T-helper 9 cell (primary cell): ENCODE measurements at regions not wholly inside any gene's neighbourhood (a gene's known extent, or its start where the extent isn't known, plus 50 kb on each side); places are given as distances from the start of the nearest gene placed in this dataset.
"Not testable (repeated sequence)": the region's sequence is repeated elsewhere in the genome, so short reads cannot be mapped to it uniquely, and the experiment has no call there.

Experiments
- DNase-seq: peaks from one replicate; pipeline ENCODE4 v3.0.0-alpha.2; 2020

DNA sequence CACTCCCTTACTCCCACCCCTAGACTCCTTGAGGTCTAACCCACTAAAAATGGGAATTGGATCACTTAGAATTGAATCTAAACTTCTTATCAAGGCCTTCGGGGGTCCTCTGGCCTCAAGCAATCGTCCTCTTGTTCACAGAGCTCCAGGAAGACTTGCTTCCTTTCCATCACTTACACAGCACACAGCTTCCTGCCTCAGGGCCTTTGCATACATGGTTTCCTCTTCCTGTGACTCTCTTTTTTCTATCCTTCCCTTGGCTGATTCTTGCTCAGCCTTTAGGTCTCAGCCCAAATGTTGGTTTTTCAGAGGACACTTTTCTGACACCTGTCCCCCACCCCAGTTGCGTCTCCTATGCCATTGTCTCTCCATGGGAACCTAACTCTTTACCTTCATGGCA, 50.0 kb upstream of the ALDH1B1 start:
- no peak for DNase-seq

DNA sequence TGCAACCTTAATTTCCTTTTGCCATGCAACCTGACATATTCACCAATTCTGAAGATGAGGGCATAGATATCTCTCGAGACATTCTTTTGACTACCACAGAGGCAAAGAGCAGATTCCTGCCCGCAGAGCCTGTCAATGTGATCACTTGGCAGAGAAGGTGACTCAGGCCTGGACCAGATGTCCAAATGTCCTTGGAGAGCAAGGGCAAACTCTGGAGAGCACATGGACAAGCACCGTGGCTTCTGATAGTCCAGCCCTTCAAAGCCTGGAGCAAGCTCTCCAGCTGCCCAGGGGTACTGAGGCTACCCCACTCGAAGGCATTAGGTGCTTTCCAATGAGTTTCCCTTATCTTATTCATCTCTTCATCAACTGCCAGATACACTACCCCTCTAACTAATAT, 50.4 kb upstream of the ALDH1B1 start:
- no peak for DNase-seq

DNA sequence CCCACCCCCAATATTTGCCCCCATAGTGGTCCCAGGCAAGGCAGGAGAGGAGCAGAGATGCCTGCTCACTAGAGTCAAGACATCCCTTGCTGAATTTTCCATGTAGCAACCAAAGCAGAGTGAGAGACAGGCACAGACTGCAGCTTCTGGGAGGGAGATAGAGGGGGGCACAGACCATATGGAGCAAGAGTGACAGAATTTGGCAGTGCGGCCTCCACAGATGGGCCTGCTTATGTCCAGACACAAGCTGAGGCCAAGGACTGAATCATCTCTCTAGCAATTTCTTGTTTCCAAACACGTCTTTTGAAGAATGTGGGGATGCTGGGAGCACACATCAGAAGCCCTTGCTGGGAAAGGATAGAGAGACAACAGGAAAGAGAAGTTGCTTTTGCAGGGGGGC, 53.0 kb upstream of the ALDH1B1 start:
- DNase-seq, result no peak

DNA sequence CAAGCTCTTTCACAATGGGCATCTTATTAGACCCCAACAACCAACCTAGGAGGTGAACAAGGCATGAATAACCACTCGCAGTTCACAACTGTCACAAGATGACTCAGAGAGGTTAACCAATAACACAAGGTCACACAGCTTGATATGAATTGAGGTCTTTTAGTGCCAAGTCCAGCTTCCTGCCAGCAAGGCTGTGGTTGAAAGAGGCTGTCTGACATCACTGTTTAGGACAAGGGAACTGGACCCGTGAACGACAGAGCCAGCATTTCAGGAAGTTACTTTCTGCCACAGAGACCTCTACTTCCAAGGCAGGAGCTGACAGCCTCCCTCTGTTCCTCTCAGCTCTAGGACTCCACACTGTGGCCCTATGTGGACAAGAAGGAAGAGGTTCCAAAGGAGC, 53.4 kb upstream of the ALDH1B1 start:
- DNase-seq, result no peak

DNA sequence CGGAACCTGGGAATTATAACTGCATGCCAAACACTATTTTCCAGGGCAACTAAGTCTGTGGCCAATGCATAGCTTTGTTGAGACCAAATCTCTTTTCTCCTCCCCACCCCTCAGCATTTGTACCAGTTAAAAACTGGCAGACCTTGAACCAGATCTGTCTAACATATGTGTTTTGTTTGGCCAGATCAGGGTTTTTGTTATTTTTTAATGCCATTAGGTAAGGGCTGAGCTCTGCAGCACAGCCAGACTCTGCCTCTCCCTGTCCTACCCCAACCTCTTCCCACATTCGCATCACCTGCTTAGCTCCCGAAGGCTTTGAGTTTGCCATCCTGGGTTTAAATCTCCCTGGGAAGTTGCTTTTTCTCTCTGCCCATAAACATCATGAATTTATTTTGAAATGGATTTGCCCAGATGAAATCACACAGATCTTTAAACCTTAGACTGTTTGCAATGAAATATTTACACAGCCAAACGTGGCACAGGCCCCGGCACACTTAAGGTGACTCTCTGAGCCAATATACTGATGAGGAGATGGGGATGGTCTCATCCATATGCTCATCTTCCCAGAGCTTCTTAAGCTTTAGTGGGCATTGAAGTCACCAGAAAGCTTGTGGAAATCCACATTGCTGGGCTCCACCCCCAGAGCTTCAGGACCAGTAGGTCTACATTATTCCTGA, 54.0 kb upstream of the ALDH1B1 start:
- no peak for DNase-seq

DNA sequence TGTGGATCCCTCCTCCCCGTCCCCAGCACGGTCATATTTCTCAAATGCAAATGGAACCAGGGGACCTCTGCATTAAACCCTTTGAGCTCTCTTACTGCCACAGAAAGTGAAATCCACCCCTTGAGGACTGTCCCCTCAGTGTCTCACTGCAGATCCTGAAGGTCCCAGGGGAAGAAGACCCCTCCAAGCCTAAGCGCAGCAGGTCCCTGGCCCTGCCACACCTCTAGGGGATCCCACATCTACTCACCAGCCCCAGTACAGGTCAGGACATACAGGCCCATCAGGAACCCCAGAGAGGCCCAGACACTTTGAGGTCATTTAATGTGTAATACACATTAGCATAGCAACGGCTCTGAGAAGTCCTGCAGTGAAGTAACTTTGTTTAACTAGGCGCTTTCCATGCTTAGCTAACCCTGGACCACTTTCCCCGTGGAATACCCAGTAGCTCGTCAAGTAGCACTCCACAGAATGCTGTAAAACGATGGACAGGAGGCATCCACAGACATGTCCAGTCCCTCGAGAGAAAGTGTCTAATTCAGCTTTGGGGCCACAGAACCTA, 54.7 kb upstream of the ALDH1B1 start:
- no peak for DNase-seq

DNA sequence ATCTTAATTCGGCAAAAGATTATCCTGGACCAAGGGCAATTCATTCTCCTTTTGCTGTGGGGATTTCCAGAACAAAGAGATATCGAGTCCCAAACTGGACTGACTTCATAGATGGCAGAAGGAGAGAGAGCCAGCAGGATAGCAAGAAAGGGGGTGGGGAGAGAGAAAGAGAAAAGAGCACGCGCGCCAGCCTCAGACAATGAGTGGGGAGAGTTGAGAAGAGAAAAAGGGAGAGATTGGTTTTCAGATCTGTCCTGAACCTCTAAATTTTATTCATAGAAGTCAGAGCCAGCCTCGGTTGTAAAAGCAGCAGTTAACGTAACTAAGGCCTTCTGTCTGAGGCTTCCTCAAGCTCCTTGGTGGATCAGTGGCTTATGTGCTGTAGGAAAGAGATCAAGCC, 55.3 kb upstream of the ALDH1B1 start:
- DNase-seq, result no peak

DNA sequence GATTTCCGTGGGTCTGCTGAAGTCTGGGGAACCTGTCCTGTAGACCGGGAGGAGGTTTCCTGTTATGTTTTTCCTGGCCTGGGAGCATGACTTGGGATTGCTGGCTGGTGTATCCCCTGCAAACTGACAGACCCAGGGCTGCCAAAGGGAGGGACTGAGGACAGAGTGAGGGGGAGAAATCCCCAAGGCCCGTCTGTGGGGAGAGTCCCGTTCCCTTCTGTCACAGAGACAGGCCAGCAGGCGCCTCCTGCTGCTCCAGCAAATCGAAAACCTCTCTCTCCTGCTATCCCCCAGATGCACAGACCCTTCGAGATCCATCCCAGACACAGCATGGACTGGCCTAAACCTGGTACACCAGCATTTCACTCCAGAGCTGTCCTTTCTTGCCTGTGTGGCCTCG, 56.2 kb upstream of the ALDH1B1 start:
- DNase-seq, result no peak

DNA sequence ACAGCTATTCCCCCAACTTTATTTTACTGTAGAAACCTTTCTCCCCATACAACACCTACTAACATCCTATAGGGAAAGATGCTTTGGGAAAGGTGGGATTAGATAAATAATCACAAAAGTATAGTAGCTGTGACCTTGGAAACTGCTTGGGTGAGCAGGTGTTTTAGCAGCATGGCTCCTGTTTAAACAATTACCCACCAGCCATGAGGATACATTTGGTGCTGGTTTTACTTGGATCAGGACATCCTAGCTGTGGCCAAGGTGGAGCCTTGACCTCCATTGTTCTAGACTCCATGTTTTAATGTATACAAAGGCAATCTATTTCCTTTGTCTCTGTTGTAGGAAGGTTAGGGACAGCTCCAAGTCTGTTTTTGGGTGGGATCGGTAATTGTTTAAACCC, 56.8 kb upstream of the ALDH1B1 start:
- DNase-seq, result no peak

DNA sequence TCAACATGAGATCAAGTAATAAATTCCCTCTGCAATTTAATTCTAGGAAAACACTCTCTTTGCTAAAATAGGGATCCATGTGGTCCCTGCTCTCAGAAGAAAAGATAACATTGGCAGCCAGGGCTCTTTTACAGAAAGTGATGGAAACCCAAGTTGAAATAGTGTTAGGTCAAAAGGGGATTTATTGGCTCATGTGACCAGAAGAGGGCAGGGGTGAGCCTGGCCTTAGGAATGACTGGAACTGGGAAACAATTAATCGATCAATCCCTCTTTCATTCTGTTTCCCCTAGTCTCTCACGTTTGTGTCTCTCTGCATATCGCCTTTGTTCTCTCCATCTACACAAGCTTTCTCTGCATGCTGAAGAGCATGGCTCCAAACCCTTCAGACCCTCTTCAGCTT, 58.3 kb upstream of the ALDH1B1 start:
- no peak for DNase-seq

DNA sequence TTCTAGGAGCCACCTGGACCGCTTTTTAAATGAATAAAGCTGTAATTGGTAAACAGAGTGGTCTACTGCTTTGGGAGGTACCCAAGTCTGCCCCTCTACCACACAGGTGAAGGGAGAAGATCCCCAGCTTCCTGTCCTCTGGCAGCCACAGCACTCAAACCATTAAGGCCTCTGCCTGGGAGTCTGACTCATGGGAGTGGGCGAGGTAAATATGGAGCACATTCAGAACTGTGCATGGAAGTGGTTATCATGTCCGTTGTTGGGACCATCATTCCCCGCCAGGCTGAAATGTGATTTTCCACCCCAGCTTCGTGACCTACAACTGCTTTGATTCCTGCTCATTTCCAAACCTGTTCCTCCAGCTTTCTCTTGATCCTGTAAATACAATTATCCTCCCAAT, 59.5 kb upstream of the ALDH1B1 start:
- no peak for DNase-seq

DNA sequence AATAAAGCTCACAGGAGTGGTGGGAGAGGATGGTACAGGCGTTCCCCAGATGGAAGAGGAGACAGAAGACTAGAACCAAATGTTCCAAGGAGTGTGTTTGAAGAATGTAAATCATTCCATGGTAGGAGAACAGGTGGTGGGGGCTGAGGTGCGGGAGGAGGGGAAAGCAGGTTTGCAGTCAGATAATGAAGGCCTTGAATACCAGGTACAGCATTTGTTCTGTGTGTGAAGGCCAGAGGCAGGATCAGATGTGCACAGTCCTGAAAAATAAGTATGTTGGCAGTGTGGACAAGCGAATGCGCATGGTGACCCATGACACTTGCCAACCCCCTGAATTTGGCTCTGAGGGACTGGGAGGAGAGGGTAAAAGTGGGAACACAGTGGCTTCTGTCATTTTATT, 59.9 kb upstream of the ALDH1B1 start:
- DNase-seq, result no peak

DNA sequence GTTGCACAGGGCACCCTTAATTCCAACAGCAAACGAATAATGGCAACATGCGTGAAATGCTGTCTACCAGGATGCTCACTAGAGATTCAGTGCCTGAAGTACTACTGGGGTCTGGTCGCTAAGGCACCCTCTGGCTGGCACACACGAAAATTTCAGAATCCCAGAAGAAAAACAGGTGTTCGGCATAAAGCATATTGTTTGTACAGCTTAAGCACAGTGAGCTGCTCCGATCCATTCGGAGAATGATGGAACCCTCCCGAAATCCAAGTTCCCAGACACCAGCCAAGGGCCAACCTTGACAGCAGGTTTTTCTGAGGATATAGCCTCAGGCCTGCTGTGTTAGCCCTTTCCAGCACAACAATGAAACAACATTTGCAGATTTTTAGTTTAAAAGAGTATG, 61.4 kb upstream of the ALDH1B1 start:
- no peak for DNase-seq

DNA sequence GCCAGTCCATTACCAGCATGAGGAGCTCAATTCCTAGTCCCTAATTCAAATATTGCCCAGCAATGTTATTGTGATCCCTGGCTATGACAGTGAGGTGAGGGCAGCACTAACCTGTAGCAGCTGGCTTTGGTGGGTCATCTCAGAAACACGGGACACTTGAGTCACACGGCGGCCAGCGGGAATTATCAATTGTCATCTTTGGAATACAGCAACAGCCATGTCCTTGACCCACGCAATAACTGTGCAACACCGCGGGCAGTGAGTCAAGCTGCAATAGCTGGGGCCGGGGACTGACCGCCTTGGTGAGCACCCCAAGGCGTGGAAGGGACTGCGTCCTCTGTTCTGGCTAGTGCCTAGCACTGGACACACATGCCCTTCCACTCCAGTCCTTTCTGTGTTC, 62.5 kb upstream of the ALDH1B1 start:
- DNase-seq, result no peak

DNA sequence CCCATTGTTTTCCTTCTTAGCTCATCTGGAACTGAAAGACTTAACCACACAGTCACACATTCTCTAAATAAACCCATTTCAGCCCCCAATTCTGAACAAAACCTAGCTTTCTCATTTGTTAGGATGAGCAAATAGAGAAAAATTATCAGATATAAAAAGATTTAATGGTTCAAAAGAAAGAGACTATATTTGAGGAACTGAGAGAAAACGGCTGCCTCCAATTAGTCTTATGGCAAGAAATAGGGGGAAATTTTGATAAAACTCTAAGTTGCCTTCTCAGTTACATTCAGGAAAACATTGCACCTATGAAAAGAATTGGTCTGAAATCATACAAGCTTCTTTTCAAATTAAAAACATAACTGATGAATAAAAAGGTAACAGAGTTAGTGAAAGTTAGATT, 63.7 kb upstream of the ALDH1B1 start:
- DNase-seq, result no peak

DNA sequence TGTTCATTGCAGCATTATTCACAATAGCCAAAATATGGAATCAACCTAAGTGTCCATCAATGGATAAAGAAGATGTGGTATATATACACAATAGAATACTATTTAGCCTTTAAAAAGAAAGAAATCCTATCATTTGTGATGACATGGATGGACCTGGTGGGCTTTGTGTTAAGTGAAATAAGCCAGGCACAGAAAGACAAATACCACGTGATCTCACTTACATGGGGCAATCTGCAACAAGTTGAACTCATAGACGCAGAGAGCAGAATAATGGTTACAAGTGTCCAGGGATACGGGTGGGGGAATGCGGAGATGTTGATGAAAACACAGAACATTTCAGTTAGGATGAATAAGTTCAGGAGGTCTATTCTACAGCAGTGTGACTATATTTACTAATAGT, 66.4 kb upstream of the ALDH1B1 start:
- no peak for DNase-seq

DNA sequence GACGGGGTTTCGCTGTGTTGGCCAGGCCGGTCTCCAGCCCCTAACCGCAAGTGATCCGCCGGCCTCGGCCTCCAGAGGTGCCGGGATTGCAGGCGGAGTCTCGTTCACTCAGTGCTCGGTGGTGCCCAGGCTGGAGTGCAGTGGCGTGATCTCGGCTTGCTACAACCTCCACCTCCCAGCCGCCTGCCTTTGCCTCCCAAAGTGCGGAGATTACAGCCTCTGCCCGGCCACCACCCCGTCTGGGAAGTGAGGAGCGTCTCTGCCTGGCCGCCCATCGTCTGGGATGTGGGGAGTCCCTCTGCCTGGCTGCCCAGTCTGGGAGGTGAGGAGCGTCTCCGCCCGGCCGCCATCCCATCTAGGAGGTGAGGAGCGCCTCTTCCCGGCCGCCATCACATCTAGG, 68.3 kb upstream of the ALDH1B1 start:
- DNase-seq, result not testable (repeated sequence)

DNA sequence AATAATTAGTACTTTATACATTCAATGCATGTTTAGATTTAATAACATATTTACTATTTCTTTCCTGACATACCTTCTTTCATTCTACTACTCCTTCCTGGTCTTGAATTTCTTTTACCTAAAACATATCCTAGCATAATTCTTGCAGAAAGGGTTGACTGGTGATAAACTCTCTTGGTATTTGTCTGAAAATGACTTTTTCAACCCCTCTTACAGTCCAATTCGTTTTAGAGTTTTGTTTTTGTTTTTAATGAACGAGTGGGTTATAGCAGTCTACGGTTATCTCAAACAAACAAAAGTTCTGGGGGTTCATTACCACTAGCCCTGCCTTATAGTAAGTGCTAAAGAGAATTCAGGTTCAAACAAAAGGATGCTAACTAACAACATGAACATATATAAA, 69.6 kb upstream of the ALDH1B1 start:
- DNase-seq, result no peak

DNA sequence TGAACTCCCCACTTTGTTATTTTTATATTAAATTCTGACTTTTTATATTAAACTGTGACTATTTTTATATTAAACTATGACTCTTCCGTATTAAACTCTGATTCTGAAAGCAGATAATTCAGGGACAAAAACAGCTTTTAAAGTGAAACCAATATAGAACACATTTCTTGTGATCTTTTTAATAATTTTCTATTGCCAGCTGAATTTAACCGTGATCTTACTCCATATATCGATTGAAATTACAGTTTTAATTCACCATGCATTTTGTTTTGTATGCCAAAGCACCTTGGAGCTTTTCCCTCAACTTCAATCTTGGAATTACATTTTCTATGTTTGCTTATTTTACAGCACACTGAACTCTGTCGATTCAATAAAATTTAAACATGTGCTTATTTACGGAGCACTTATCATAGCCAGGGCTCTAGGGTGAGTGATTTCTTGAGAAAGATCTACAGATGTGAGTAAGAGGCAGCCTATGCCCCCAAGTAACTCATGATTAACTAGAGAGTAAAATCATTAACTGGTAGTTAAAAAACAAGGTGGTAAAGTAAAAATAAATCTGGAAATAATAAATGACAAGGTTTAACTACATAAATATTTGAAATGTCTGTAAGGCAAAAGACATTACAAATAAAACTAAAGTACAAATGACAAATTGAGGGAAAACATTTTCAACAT, 72.9 kb upstream of the ALDH1B1 start:
- DNase-seq, result no peak

DNA sequence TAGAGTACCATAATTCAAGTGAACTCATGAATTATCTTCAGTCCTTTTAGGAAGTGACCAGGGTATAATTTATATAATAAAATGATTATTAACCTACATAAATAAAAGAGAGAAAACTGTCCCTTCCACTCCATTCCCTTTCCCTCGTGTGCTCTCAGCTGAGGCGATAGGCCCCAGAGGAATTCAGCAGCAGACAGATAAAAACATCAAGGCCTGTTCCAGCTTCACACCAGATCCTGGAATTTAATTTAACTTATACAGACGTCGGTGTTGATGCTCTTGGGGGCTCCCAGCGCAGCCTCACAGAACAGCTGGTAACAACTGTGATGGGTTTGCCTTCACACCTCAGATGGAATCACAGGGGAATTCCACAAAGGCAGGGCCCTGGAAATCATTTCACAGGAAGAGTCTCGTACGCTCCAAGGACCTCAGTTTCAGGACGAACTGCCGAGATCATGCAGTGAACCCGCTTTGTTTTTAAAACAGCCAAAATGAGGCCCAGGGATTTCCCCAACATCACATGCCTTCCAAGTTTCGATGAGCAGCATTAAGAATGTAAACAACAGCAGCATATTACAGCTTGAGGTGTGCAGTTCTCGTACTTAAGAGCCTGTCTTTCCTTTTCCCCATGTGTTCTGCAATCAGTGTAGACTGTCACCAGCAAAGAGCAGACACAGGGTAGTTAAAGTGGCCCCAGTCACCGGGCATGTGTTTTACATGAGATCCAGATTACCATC, 73.6 kb upstream of the ALDH1B1 start:
- no peak for DNase-seq

DNA sequence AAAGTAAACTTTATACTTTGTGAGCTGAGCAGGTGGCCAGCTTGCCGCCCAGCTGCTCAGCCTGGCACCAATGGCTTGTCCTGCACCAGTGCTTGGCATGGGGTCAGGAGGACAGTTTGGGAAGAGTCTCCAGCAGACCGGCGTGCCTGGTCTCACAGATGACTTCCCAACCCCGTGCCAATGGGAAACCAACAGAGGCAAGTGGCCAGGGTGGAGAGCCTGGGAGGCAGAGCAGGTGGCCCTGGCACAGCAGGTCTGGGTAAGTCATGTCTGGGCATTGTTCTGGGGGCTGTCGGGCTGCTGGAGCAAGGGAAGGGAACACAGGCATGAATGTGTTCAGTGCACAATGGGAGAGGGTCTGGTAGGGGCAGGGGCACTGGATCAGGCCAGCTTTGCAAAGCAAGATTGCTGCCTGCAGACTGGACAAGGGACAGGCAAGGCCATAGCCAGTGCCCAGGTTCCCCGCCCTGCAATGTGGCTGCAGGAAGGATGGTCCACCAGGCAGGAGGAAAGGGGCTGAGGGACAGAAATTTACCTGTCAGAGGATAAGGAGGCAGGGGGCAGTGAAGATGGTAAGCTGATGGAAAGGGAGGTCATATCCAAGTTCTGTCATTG, 76.2 kb upstream of the ALDH1B1 start:
- DNase-seq, result no peak

DNA sequence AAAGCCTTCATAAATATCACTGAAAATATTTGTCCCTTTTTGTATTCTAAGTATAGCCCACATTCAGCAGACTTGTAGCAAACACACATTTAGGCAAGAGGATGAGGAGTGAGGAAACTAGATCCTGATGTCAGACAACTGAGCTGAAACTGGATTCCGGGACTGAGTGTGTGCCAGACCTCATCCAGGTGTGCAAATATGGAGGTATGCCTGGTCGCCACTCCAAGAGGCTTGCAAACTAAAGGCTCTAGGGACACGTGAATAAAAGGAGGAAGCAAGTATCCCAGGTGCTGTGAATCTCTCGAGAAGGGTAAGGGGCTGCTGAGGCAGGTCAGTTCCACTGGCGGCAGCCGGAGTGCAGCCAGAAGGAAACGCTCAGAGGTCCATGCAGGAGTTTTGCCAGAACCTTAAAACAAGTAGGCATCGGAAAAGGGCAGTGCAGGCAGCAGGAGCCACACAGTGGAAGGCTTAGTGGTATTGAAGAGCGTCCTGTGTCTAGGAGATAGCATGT, 77.4 kb upstream of the ALDH1B1 start:
- DNase-seq, result no peak

DNA sequence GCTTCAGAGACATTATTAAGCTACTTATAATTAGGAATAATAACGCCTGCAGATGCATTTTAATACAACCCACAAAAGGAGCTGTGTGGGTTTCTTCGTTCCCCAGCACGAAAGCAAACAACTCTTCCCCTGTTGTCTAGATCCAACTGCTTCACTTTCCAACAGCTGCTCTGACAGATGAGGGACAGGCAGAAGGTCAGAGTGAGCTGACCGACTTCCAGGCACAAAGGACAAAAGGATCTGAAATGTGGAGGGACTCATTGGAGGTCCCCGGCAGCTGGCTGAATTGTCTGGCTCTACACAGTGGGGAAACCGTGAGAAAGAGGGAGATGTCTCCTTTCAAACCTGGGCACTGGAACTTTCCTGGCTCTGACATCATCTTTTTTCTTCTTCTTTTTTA, 79.1 kb upstream of the ALDH1B1 start:
- no peak for DNase-seq
